HEK293 (cell line): ENCODE measurements at regions not wholly inside any gene's neighbourhood (a gene's known extent, or its start where the extent isn't known, plus 50 kb on each side); places are given as distances from the start of the nearest gene placed in this dataset.
A peak's percentile ranks its signal among the peaks of the same experiment; 100 is the strongest.
"Not testable (repeated sequence)": the region's sequence is repeated elsewhere in the genome, so short reads cannot be mapped to it uniquely, and the experiment has no call there.

Source experiments
- BCL11A ChIP-seq: fragments of 450-650 bp; formaldehyde crosslinking; IDR thresholded peaks from 2 replicates; pipeline ENCODE4 v1.5.1; 2016; ENCODE audit warnings: low read depth, missing biosample characterization, missing genetic modification characterization
- HOXA7 ChIP-seq: sonication (generic); formaldehyde crosslinking; IDR thresholded peaks from 2 replicates; pipeline ENCODE4 v1.8.1; 2022; ENCODE audit warnings: missing genetic modification reagents, borderline replicate concordance
- SALL2 ChIP-seq: fragments of 450-650 bp; formaldehyde crosslinking; IDR thresholded peaks from 2 replicates; pipeline ENCODE4 v1.5.0; 2017; ENCODE audit warnings: missing biosample characterization, mild to moderate bottlenecking, missing genetic modification characterization, borderline replicate concordance
- SETDB1 ChIP-seq: IDR thresholded peaks from one replicate; pipeline ENCODE4 v1.6.1; 2017; ENCODE audit warnings: mild to moderate bottlenecking, low read length, moderate library complexity, mixed read lengths; ENCODE audit not compliant: insufficient read length
- ZNF707 ChIP-seq: fragments of 450-650 bp; formaldehyde crosslinking; IDR thresholded peaks from 2 replicates; pipeline ENCODE4 v1.5.1; 2016; ENCODE audit warnings: missing biosample characterization, missing genetic modification characterization
- ZNF747 ChIP-seq: fragments of 450-650 bp; formaldehyde crosslinking; IDR thresholded peaks from 2 replicates; pipeline ENCODE4 v1.5.1; 2016; ENCODE audit warnings: missing biosample characterization, missing genetic modification characterization
- TF ChIP-seq, protein P1 (sequence below): fragments of 450-650 bp; formaldehyde crosslinking; IDR thresholded peaks from 2 replicates; pipeline ENCODE4 v1.5.1; 2016; ENCODE audit warnings: missing biosample characterization, missing genetic modification characterization
- TF ChIP-seq, protein P2 (sequence below): fragments of 450-650 bp; formaldehyde crosslinking; IDR thresholded peaks from 2 replicates; pipeline ENCODE4 v1.5.1; 2017; ENCODE audit warnings: missing biosample characterization, mild to moderate bottlenecking, missing genetic modification characterization, moderate library complexity
- TF ChIP-seq, protein P3 (sequence below): fragments of 450-650 bp; formaldehyde crosslinking; IDR thresholded peaks from 2 replicates; pipeline ENCODE4 v1.5.1; 2016; ENCODE audit warnings: missing biosample characterization, missing genetic modification characterization
- TF ChIP-seq, protein P4 (sequence below): fragments of 450-650 bp; formaldehyde crosslinking; IDR thresholded peaks from 2 replicates; pipeline ENCODE4 v1.5.1; 2016; ENCODE audit warnings: missing biosample characterization, missing genetic modification characterization
- TF ChIP-seq, protein P5 (sequence below): fragments of 450-650 bp; formaldehyde crosslinking; conservative IDR thresholded peaks from 2 replicates; pipeline ENCODE4 v1.5.1; 2016; ENCODE audit warnings: low read depth, missing biosample characterization, missing genetic modification characterization

DNA sequence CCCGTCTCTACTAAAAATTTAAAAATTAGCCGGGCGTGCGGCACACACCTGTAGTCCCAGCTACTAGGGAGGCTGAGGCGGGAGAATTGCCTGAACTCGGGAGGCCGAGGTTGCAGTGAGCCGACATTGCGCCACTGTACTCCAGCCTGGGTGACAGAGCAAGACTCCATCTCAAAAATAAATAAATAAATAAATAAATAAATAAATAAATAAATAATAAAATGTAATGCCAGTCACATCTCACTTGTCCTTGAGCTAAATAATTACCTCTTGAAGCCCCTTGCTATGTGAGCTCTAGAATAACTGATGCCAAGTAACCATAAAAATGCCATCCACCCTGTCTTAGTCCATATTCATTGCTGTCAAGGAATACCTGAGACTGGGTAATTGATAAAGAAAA lies 182.3 kb upstream of the ZNF644 start:
- not testable (repeated sequence) for TF ChIP-seq SETDB1; SALL2 (tag by site-specific recombination); HOXA7 (CRISPR knock-in tag); BCL11A (tag by site-specific recombination); ZNF707; ZNF747 (tag by site-specific recombination)
- TF ChIP-seq, protein P1, sequence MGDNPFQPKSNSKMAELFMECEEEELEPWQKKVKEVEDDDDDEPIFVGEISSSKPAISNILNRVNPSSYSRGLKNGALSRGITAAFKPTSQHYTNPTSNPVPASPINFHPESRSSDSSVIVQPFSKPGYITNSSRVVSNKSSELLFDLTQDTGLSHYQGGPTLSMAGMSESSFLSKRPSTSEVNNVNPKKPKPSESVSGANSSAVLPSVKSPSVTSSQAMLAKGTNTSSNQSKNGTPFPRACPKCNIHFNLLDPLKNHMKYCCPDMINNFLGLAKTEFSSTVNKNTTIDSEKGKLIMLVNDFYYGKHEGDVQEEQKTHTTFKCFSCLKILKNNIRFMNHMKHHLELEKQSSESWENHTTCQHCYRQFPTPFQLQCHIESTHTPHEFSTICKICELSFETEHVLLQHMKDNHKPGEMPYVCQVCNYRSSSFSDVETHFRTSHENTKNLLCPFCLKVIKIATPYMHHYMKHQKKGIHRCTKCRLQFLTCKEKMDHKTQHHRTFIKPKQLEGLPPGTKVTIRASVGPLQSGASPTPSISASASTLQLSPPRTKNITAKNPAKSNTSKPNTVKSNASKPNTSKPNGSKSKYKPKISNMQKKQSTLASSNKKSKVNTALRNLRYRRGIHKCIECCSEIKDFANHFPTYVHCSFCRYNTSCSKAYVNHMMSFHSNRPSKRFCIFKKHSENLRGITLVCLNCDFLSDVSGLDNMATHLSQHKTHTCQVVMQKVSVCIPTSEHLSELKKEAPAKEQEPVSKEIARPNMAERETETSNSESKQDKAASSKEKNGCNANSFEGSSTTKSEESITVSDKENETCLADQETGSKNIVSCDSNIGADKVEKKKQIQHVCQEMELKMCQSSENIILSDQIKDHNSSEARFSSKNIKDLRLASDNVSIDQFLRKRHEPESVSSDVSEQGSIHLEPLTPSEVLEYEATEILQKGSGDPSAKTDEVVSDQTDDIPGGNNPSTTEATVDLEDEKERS (tag by site-specific recombination), result not testable (repeated sequence)
- TF ChIP-seq, protein P2, sequence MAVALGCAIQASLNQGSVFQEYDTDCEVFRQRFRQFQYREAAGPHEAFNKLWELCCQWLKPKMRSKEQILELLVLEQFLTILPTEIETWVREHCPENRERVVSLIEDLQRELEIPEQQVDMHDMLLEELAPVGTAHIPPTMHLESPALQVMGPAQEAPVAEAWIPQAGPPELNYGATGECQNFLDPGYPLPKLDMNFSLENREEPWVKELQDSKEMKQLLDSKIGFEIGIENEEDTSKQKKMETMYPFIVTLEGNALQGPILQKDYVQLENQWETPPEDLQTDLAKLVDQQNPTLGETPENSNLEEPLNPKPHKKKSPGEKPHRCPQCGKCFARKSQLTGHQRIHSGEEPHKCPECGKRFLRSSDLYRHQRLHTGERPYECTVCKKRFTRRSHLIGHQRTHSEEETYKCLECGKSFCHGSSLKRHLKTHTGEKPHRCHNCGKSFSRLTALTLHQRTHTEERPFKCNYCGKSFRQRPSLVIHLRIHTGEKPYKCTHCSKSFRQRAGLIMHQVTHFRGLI, result not testable (repeated sequence)
- TF ChIP-seq, protein P3, sequence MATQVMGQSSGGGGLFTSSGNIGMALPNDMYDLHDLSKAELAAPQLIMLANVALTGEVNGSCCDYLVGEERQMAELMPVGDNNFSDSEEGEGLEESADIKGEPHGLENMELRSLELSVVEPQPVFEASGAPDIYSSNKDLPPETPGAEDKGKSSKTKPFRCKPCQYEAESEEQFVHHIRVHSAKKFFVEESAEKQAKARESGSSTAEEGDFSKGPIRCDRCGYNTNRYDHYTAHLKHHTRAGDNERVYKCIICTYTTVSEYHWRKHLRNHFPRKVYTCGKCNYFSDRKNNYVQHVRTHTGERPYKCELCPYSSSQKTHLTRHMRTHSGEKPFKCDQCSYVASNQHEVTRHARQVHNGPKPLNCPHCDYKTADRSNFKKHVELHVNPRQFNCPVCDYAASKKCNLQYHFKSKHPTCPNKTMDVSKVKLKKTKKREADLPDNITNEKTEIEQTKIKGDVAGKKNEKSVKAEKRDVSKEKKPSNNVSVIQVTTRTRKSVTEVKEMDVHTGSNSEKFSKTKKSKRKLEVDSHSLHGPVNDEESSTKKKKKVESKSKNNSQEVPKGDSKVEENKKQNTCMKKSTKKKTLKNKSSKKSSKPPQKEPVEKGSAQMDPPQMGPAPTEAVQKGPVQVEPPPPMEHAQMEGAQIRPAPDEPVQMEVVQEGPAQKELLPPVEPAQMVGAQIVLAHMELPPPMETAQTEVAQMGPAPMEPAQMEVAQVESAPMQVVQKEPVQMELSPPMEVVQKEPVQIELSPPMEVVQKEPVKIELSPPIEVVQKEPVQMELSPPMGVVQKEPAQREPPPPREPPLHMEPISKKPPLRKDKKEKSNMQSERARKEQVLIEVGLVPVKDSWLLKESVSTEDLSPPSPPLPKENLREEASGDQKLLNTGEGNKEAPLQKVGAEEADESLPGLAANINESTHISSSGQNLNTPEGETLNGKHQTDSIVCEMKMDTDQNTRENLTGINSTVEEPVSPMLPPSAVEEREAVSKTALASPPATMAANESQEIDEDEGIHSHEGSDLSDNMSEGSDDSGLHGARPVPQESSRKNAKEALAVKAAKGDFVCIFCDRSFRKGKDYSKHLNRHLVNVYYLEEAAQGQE (tag by site-specific recombination), result peak; percentile 48; the same call in 1 of the 2 replicates
- TF ChIP-seq, protein P4, sequence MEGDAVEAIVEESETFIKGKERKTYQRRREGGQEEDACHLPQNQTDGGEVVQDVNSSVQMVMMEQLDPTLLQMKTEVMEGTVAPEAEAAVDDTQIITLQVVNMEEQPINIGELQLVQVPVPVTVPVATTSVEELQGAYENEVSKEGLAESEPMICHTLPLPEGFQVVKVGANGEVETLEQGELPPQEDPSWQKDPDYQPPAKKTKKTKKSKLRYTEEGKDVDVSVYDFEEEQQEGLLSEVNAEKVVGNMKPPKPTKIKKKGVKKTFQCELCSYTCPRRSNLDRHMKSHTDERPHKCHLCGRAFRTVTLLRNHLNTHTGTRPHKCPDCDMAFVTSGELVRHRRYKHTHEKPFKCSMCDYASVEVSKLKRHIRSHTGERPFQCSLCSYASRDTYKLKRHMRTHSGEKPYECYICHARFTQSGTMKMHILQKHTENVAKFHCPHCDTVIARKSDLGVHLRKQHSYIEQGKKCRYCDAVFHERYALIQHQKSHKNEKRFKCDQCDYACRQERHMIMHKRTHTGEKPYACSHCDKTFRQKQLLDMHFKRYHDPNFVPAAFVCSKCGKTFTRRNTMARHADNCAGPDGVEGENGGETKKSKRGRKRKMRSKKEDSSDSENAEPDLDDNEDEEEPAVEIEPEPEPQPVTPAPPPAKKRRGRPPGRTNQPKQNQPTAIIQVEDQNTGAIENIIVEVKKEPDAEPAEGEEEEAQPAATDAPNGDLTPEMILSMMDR, result not testable (repeated sequence)
- TF ChIP-seq, protein P5, sequence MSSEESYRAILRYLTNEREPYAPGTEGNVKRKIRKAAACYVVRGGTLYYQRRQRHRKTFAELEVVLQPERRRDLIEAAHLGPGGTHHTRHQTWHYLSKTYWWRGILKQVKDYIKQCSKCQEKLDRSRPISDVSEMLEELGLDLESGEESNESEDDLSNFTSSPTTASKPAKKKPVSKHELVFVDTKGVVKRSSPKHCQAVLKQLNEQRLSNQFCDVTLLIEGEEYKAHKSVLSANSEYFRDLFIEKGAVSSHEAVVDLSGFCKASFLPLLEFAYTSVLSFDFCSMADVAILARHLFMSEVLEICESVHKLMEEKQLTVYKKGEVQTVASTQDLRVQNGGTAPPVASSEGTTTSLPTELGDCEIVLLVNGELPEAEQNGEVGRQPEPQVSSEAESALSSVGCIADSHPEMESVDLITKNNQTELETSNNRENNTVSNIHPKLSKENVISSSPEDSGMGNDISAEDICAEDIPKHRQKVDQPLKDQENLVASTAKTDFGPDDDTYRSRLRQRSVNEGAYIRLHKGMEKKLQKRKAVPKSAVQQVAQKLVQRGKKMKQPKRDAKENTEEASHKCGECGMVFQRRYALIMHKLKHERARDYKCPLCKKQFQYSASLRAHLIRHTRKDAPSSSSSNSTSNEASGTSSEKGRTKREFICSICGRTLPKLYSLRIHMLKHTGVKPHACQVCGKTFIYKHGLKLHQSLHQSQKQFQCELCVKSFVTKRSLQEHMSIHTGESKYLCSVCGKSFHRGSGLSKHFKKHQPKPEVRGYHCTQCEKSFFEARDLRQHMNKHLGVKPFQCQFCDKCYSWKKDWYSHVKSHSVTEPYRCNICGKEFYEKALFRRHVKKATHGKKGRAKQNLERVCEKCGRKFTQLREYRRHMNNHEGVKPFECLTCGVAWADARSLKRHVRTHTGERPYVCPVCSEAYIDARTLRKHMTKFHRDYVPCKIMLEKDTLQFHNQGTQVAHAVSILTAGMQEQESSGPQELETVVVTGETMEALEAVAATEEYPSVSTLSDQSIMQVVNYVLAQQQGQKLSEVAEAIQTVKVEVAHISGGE (tag by site-specific recombination), result peak; percentile 68
